GM19240 (cell line): ENCODE measurements at regions not wholly inside any gene's neighbourhood (a gene's known extent, or its start where the extent isn't known, plus 50 kb on each side); places are given as distances from the start of the nearest gene placed in this dataset.

Source experiments
- DNase-seq: peaks from one replicate; pipeline ENCODE4 v3.0.0; 2011; ENCODE audit warnings: low spot score; ENCODE audit not compliant: insufficient read length

GRCh38 chr7:22625251-22625650 lies 101.7 kb upstream of the IL6 start:
- no peak for DNase-seq

- no peak for DNase-seq
Measured at GRCh38 chr7:22624781-22625180, 102.2 kb upstream of the IL6 start.

- DNase-seq = no peak
Measured at GRCh38 chr7:22622116-22622785, 104.7 kb upstream of the IL6 start.

- no peak for DNase-seq
Measured at GRCh38 chr7:22618528-22618927, 108.5 kb upstream of the IL6 start.

DNA sequence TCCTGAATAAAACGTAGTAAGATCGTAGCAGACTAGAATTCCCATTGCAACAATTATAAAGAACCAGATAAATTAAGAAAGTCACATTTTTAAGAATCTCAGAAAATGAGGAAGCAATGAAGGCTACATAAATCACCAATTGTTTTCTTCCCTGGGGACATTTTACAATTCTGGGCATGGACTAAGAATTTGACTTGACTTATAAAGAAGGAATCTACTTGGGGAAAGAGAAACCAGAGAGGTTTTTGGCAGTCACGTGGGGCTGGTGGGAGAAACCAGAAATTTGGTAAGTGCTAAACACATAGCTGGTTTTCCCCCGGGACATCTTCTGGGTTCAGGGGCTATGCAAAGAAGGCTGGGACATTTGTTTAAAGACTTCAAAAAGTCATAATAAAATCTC lies 109.8 kb upstream of the IL6 start:
- DNase-seq = no peak

DNA sequence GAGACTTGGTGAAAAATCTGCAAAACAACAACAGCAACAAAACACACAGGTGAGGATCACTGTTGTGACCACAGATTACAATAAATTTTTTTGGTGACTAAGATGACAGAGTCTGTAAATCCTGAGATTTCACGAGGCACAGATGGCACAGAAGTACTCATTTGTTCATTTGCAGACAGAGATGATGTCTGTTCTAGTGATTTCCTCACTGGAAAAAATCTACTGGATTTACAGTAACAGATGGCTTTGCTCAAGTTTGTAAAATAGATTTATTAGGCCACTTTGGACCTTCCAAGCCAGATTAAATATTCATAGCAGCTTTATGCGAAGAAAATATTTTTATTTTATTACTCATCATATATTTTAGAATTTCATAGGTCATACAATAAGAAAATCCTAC lies 113.5 kb upstream of the IL6 start:
- no peak for DNase-seq

- no peak for DNase-seq
Measured at GRCh38 chr7:22612776-22613175, 112.8 kb upstream of the STEAP1B start.

- no peak for DNase-seq
Measured at GRCh38 chr7:22611758-22612079, 111.7 kb upstream of the STEAP1B start.

DNA sequence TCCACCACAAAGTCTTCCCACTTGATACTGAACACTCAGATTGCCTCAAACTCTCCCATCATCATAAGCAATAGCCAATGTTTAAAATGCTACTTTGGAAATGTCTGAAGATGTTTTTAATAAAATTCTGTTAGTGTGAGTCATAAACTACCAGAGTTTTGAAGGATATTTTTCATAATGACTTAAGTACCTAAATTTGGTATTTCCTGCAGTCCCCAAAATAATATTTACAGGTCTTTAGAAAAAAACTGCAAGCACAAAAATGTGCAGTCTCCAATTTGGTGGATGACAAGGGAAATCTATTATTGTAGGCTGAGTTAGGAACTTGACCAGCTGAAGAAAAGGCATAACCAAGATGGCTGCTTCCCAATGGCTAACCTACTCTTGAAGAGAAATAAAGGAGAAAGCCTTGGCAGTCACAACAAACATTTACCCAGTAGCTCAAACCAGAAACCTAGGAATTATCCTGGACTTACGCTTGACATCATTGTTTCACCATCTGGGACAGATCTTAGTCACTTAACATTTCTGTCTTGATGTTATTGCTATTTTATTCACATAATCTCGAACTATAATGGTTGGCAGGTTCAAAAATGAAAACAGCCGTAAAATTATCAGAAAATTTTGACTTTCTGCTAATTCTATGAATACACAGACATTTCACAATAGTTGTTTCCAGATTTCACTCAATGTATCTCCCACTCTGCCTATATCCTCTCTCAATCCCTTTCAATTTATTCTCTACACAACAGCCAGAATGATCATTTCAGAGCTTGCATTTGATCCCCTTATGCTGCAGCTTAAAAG lies 111.2 kb upstream of the STEAP1B start:
- no peak for DNase-seq

DNA sequence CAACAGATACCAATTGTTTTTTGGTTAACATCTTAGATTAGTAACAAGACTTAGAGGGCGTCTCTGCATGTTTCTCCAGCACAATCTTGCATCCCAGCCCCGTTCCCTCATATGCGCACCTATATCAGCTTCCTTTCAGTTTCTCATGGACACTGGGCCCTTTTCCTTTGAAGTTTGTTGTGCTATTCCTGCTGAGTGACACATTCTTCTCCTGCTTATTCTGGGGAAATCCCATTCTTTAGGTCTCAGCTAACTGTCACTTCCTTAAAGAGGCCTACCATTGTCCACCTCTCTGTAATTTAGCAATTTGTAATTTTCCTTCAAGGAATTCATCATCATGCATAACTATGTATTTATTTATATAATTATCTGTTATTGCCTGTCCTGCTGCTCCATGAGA lies 110.3 kb upstream of the STEAP1B start:
- DNase-seq = no peak

- DNase-seq = no peak
Measured at GRCh38 chr7:22607180-22607579, 107.2 kb upstream of the STEAP1B start.

DNA sequence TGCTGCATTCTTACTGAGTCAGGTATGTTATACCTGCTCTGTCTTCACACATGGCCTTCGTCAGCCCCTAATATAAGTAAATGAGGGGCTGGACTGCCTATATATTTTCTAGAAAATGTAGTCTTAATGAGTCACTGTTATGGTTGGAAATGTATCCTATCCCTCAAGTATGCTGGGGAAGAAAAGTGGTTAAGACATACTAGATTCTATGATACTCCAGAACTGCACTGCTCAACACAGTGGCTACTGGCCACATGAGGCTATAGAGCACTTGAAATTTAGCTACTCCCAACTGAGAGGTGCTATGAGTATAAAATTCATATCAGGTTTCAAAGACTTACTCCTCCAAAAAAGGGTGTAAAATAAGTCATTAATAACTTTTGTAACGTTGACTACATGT lies 104.3 kb upstream of the STEAP1B start:
- no peak for DNase-seq

DNA sequence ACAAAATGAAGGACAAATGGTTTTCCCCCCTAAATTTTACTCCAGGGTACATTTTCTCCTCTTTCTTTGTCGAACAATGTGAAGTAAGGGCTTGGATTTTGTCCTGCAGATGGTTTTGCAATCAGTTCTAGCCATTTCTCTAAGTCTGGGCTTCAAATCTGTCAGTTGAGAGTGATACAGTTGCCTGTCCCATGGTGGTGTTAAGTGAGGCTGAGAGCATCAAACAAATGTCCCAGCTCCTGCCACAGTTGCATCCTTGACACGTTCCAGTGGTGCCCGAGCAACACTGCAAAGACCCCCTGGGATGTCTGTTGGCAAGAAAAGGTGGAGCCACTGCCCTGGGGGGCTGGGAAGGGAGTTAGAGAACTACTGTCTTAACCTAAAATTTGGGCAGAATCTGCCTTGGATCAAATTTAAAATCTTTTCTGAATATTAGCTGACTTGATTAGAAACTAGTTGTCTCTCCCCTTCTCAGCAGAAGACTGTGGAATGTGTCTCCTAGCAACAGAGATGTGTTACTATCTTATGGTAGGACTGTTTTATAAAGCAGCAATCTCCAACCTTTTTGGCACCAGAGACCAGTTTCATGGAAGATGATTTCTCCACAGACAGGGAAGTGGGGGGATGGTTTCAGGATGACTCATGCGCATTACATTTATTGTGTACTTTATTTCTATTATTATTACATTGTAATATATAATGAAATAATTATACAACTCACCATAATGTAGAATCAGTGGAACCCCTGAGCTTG lies 102.0 kb upstream of the STEAP1B start:
- no peak for DNase-seq

- DNase-seq = no peak
Measured at GRCh38 chr7:22601408-22601807, 101.4 kb upstream of the STEAP1B start.

DNA sequence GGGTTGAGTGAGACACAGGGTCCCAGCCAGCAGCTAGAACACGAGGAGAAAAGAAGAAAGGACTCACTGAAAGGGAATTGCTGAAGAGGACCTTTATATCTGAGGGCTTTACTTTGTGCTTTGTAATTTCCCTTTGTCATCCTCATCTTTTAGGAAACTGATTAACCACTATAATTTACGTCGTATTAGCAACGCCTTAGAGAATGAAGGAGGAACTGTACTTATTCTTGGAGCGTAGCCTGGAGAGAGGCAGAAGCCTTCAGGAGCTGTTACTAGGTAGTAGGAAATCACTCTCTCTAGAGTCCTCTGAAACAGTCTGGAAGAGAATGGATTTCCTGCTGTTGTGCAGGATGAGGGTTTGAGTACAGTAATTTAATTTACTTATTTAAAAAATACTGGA lies 101.0 kb upstream of the STEAP1B start:
- no peak for DNase-seq

GRCh38 chr7:22598318-22598920 lies 98.4 kb upstream of the STEAP1B start:
- no peak for DNase-seq

DNA sequence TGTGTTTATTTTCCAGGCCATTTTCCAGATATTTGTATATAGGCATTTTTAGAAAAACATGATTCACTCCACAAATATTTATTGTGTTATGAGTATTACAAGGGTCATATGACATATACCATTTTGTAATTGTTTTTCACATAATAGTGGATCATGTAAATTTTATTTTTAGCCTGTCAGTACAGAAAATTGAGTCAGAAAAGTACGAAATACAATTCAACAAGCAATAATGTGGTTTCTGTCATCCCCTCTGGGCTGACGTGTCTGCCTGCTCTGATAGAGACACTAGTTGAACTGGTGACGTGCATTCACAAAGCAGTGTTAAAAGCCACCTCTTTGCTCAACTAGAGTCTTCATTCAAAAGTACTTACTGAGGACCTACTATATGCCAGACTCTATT lies 97.9 kb upstream of the STEAP1B start:
- DNase-seq = no peak

GRCh38 chr7:22596763-22597400 lies 96.9 kb upstream of the STEAP1B start:
- DNase-seq = no peak

- DNase-seq = no peak
Measured at GRCh38 chr7:22594020-22594419, 94.0 kb upstream of the STEAP1B start.

GRCh38 chr7:22591271-22591670 lies 91.3 kb upstream of the STEAP1B start:
- DNase-seq = no peak

- DNase-seq = no peak
Measured at GRCh38 chr7:22589641-22590201, 89.7 kb upstream of the STEAP1B start.
